ENCODE measurements at regions not wholly inside any gene's neighbourhood (a gene's known extent, or its start where the extent isn't known, plus 50 kb on each side); places are given as distances from the start of the nearest gene placed in this dataset.

GRCh38 chr2:59779571-59779970 is 773.9 kb downstream of the BCL11A start:
- DNase-seq (ENCODE audit: low read depth in 1 of 2, low spot score in 1 of 2): no peak
- Histone ChIP-seq H3K36me3 (no peaks in the 10 kb centered on the region), H3K4me3 (no peak overlapping the region), H3K4me1 (ENCODE audit: low read depth) (no peaks in the 10 kb centered on the region), H3K9me3 (ENCODE audit: low read depth) (no peaks in the 10 kb centered on the region), H3K27me3 (no peaks in the 10 kb centered on the region), H3K27ac (no peak overlapping the region)
- TF ChIP-seq CTCF (IDR thresholded peaks at IDR 0.05; ENCODE audit: low read depth, low read length): no peak

GRCh38 chr2:59777120-59777519 is 776.3 kb downstream of the BCL11A start:
- Histone ChIP-seq H3K27ac (no peak overlapping the region), H3K9me3 (ENCODE audit: low read depth) (no peaks in the 10 kb centered on the region), H3K4me3 (no peak overlapping the region), H3K36me3 (no peaks in the 10 kb centered on the region), H3K4me1 (ENCODE audit: low read depth) (no peaks in the 10 kb centered on the region), H3K27me3 (no peaks in the 10 kb centered on the region)
- no peak for TF ChIP-seq CTCF (IDR thresholded peaks at IDR 0.05; ENCODE audit: low read depth, low read length)
- DNase-seq (ENCODE audit: low read depth in 1 of 2, low spot score in 1 of 2): no peak

GRCh38 chr2:59776726-59777008 is 776.8 kb downstream of the BCL11A start:
- DNase-seq (ENCODE audit: low read depth in 1 of 2, low spot score in 1 of 2): no peak
- H3K36me3 ChIP-seq: no peaks in the 10 kb centered on the region
- H3K9me3 ChIP-seq (ENCODE audit: low read depth): no peaks in the 10 kb centered on the region
- no peak overlapping the region for H3K4me3 ChIP-seq
- no peaks in the 10 kb centered on the region for H3K27me3 ChIP-seq
- no peaks in the 10 kb centered on the region for H3K4me1 ChIP-seq (ENCODE audit: low read depth)
- no peak overlapping the region for H3K27ac ChIP-seq
- TF ChIP-seq CTCF (IDR thresholded peaks at IDR 0.05; ENCODE audit: low read depth, low read length): no peak

GRCh38 chr2:59774821-59775433 is 778.5 kb downstream of the BCL11A start:
- peaks cover 2% of the 10 kb centered on the region for H3K4me1 ChIP-seq (ENCODE audit: low read depth)
- H3K36me3 ChIP-seq: no peaks in the 10 kb centered on the region
- no peak overlapping the region for H3K4me3 ChIP-seq
- TF ChIP-seq CTCF (IDR thresholded peaks at IDR 0.05; ENCODE audit: low read depth, low read length): no peak
- DNase-seq (ENCODE audit: low read depth in 1 of 2, low spot score in 1 of 2): no peak
- no peak overlapping the region for H3K27ac ChIP-seq
- no peaks in the 10 kb centered on the region for H3K27me3 ChIP-seq
- no peaks in the 10 kb centered on the region for H3K9me3 ChIP-seq (ENCODE audit: low read depth)

GRCh38 chr2:59770651-59771050 is 782.8 kb downstream of the BCL11A start:
- no peak overlapping the region for H3K4me3 ChIP-seq
- H3K27ac ChIP-seq: no peak overlapping the region
- no peak for DNase-seq (ENCODE audit: low read depth in 1 of 2, low spot score in 1 of 2)
- peaks cover 11% of the 10 kb centered on the region for H3K4me1 ChIP-seq (ENCODE audit: low read depth)
- H3K9me3 ChIP-seq (ENCODE audit: low read depth): no peaks in the 10 kb centered on the region
- no peaks in the 10 kb centered on the region for H3K27me3 ChIP-seq
- no peaks in the 10 kb centered on the region for H3K36me3 ChIP-seq
- TF ChIP-seq CTCF (IDR thresholded peaks at IDR 0.05; ENCODE audit: low read depth, low read length): no peak

- no peaks in the 10 kb centered on the region for H3K36me3 ChIP-seq
- no peak overlapping the region for H3K27ac ChIP-seq
- no peaks in the 10 kb centered on the region for H3K4me1 ChIP-seq (ENCODE audit: low read depth)
- no peaks in the 10 kb centered on the region for H3K9me3 ChIP-seq (ENCODE audit: low read depth)
- no peak for DNase-seq (ENCODE audit: low read depth in 1 of 2, low spot score in 1 of 2)
- H3K4me3 ChIP-seq: no peak overlapping the region
- no peak for TF ChIP-seq CTCF (IDR thresholded peaks at IDR 0.05; ENCODE audit: low read depth, low read length)
- H3K27me3 ChIP-seq: no peaks in the 10 kb centered on the region
Observed at GRCh38 chr2:59761966-59762365, 791.5 kb downstream of the BCL11A start.
